IMR-90 (cell line): ENCODE measurements at regions not wholly inside any gene's neighbourhood (a gene's known extent, or its start where the extent isn't known, plus 50 kb on each side); places are given as distances from the start of the nearest gene placed in this dataset.

Experiments
- ATAC-seq: fragments of 200-7000 bp; cut with Tn5 transposase; 2 replicates; pipeline ENCODE4 v1.9.1; 2020; ENCODE audit warnings: low read depth, mild to moderate bottlenecking, moderate library complexity
- BruUV-seq: library from RNA; stranded (reverse); fragments of 400-500 nt; replicated peaks from 2 replicates; lab custom pipeline; 2021; lab: Mats Ljungman, UMichigan
- CTCF ChIA-PET: fragments of 300-600 bp; formaldehyde crosslinking; extraction: SDS; loops from one replicate; lab custom pipeline; 2021; ENCODE audit warnings: antibody characterized with exemption; lab: Yijun Ruan, JAX
- POLR2A ChIA-PET: fragments of 300-600 bp; sonication (Branson Sonifier 250); formaldehyde crosslinking; loops from one replicate; lab custom pipeline; 2022; ENCODE audit warnings: antibody characterized with exemption; ENCODE audit not compliant: unreplicated experiment; lab: Charles Lee
- DNase-seq: peaks from one replicate; pipeline ENCODE4 v3.0.0; 2013
- H2AFZ ChIP-seq: replicated peaks from 2 replicates; pipeline ENCODE3; 2013; ENCODE audit warnings: low read length, mild to moderate bottlenecking; ENCODE audit not compliant: poor library complexity
- H2AK5ac ChIP-seq: 2 replicates; pipeline ENCODE4 v1.6.1; 2013; ENCODE audit warnings: low read depth, low read length, inconsistent platforms
- H2AK9ac ChIP-seq: replicated peaks from 2 replicates; pipeline ENCODE3; 2013; ENCODE audit warnings: mild to moderate bottlenecking, low read depth, low read length, moderate library complexity; ENCODE audit not compliant: poor library complexity
- H2BK120ac ChIP-seq: 2 replicates; pipeline ENCODE4 v1.6.1; 2013; ENCODE audit warnings: low read depth, low read length, inconsistent platforms
- H2BK15ac ChIP-seq: 3 replicates; pipeline ENCODE4 v1.6.1; 2013; ENCODE audit warnings: low read depth, low read length, inconsistent platforms
- H2BK20ac ChIP-seq: 2 replicates; pipeline ENCODE4 v1.6.1; 2013; ENCODE audit warnings: low read depth, mild to moderate bottlenecking, inconsistent platforms, low read length, moderate library complexity
- H2BK5ac ChIP-seq: 2 replicates; pipeline ENCODE4 v1.6.1; 2013; ENCODE audit warnings: mild to moderate bottlenecking, low read depth, low read length, inconsistent platforms; ENCODE audit not compliant: poor library complexity, severe bottlenecking
- H3K14ac ChIP-seq: replicated peaks from 2 replicates; pipeline ENCODE4 v1.6.1; 2013; ENCODE audit warnings: low read depth, low read length, inconsistent platforms
- H3K18ac ChIP-seq: 2 replicates; pipeline ENCODE4 v1.6.1; 2013; ENCODE audit warnings: low read depth, low read length, control low read depth
- H3K23ac ChIP-seq: 2 replicates; pipeline ENCODE4 v1.6.1; 2013; ENCODE audit warnings: low read depth, low read length, inconsistent platforms
- H3K27ac ChIP-seq: 2 replicates; pipeline ENCODE4 v1.5.1; 2013; ENCODE audit warnings: mild to moderate bottlenecking, control low read depth, low read length; ENCODE audit not compliant: insufficient read depth
- H3K27me3 ChIP-seq: 2 replicates; pipeline ENCODE4 v1.6.1; 2013; ENCODE audit warnings: low read length; ENCODE audit not compliant: control insufficient read depth, insufficient read depth
- H3K36me3 ChIP-seq: 2 replicates; pipeline ENCODE4 v1.6.1; 2013; ENCODE audit warnings: low read length, mixed read lengths; ENCODE audit not compliant: control insufficient read depth, insufficient read depth
- H3K4ac ChIP-seq: 2 replicates; pipeline ENCODE4 v1.6.1; 2013; ENCODE audit warnings: low read depth, low read length, inconsistent platforms
- H3K4me1 ChIP-seq: 2 replicates; pipeline ENCODE4 v1.6.1; 2013; ENCODE audit warnings: low read length, mixed read lengths; ENCODE audit not compliant: control insufficient read depth, insufficient read depth
- H3K4me2 ChIP-seq: 2 replicates; pipeline ENCODE4 v1.6.1; 2013; ENCODE audit warnings: low read depth, mild to moderate bottlenecking, control low read depth, low read length, moderate library complexity
- H3K4me3 ChIP-seq: 2 replicates; pipeline ENCODE4 v1.5.1; 2013; ENCODE audit warnings: low read depth, mild to moderate bottlenecking, control low read depth, low read length, moderate library complexity; ENCODE audit not compliant: insufficient read depth
- H3K56ac ChIP-seq: 2 replicates; pipeline ENCODE4 v1.6.1; 2013; ENCODE audit warnings: low read length, inconsistent platforms; ENCODE audit not compliant: insufficient read depth; ENCODE audit errors: extremely low read depth
- H3K79me1 ChIP-seq, 2 experiments: 2 replicates each; pipeline ENCODE4 v1.6.1; 2013; ENCODE audit warnings: low read length in 2 of 2, inconsistent platforms in 1 of 2, low read depth in 1 of 2
- H3K9ac ChIP-seq: 2 replicates; pipeline ENCODE4 v1.6.1; 2013; ENCODE audit warnings: low read depth, low read length, control low read depth
- H3K9me1 ChIP-seq: 2 replicates; pipeline ENCODE4 v1.6.1; 2013; ENCODE audit warnings: low read length, inconsistent platforms; ENCODE audit not compliant: insufficient read depth
- H3K9me3 ChIP-seq: 2 replicates; pipeline ENCODE4 v1.6.1; 2013; ENCODE audit warnings: low read length; ENCODE audit not compliant: control insufficient read depth, insufficient read depth
- H4K20me1 ChIP-seq: 2 replicates; pipeline ENCODE4 v1.6.1; 2013; ENCODE audit warnings: low read length, inconsistent platforms; ENCODE audit not compliant: insufficient read depth
- H4K5ac ChIP-seq: 2 replicates; pipeline ENCODE4 v1.6.1; 2013; ENCODE audit warnings: mild to moderate bottlenecking, low read depth, low read length, control low read depth
- H4K8ac ChIP-seq, 2 experiments: 2 replicates each; pipeline ENCODE4 v1.6.1; 2013; ENCODE audit warnings: low read depth in 2 of 2, low read length in 2 of 2, control low read depth in 1 of 2, inconsistent platforms in 1 of 2
- H4K91ac ChIP-seq: 2 replicates; pipeline ENCODE4 v1.6.1; 2013; ENCODE audit warnings: low read depth, low read length, inconsistent platforms; ENCODE audit not compliant: insufficient read depth
- CHD1 ChIP-seq: IDR thresholded peaks from 2 replicates; pipeline ENCODE4 v1.6.1; 2012; ENCODE audit warnings: low read depth, low read length, improper control_type of control experiment
- RFX5 ChIP-seq: IDR thresholded peaks from 2 replicates; pipeline ENCODE4 v1.8.0; 2012; ENCODE audit warnings: low read depth, mild to moderate bottlenecking, low read length, moderate library complexity
- WGBS, 2 experiments: methylation state at CpG; one replicate each; pipeline versions ENCODE4 v1.1.5 to v1.1.7; 2013; ENCODE audit warnings: missing lambda C conversion rate in 2 of 2; ENCODE audit not compliant: insufficient read length in 1 of 2; ENCODE audit errors: extremely low coverage in 2 of 2; 5-methylcytosine and 5-hydroxymethylcytosine counted together
- dilution Hi-C: fragments of 300-500 bp; cut with HindIII; formaldehyde crosslinking; loops from one replicate; pipeline ENCODE4 v1.14.3; 2018; ENCODE audit warnings: low sequenced_read_pairs; ENCODE audit not compliant: unreplicated experiment
- in situ Hi-C: fragments of 300-500 bp; cut with MboI; formaldehyde crosslinking; loops from 3 replicates; pipeline ENCODE4 v1.14.3; 2019; ENCODE audit warnings: low sequenced_read_pairs, inconsistent platforms, mixed read lengths
- intact Hi-C: fragments of 100-400 bp; cut with micrococcal nuclease; formaldehyde crosslinking; loops from 2 replicates; pipeline ENCODE4 v1.10.0; 2022
- TF ChIP-seq, protein P1 (sequence below): fragments of 150-350 bp; IDR thresholded peaks from 2 replicates; pipeline ENCODE4 v1.6.1; 2017; ENCODE audit warnings: mild to moderate bottlenecking, antibody characterized with exemption, low read length, low read depth

- Histone ChIP-seq H3K23ac (no peak overlapping the region), H4K5ac (no peak overlapping the region), H3K27me3 (no peaks in the 10 kb centered on the region), H2AK9ac (no peak overlapping the region), H3K4me3 (no peak overlapping the region), H3K56ac (no peak overlapping the region), H2BK120ac (no peak overlapping the region), H3K4me1 (no peaks in the 10 kb centered on the region), H2AFZ (no peak overlapping the region), H3K9ac (no peak overlapping the region), H3K9me3 (no peaks in the 10 kb centered on the region), H3K4ac (no peak overlapping the region), H3K9me1 (no peaks in the 10 kb centered on the region), H3K27ac (no peak overlapping the region), H2BK5ac (no peak overlapping the region), H3K4me2 (no peak overlapping the region), H4K20me1 (no peaks in the 10 kb centered on the region), H2AK5ac (no peak overlapping the region), H4K8ac (no peak overlapping the region), H2BK20ac (no peak overlapping the region), H3K36me3 (no peaks in the 10 kb centered on the region), H4K91ac (no peak overlapping the region), H3K79me1 (no peaks in the 10 kb centered on the region), H2BK15ac (no peak overlapping the region), H3K14ac (no peak overlapping the region), H3K18ac (no peak overlapping the region)
- ChIA-PET CTCF (interaction anchor here (0.6 to 0.7 kb wide), 2 partner anchors 69 to 211 kb away, joined by 3 read pairs; no protein-coding TSS in a partner anchor), POLR2A (interaction anchor here (0.7 kb wide), 1 partner anchor 106 kb away, joined by 3 read pairs; no protein-coding TSS in a partner anchor)
- WGBS, 2 experiments: no CpG with 5 or more reads among the region's 3 CpGs
- peak; percentile 72 for DNase-seq
- intact Hi-C loops (no loop called here), dilution Hi-C loops (no loop called here), in situ Hi-C loops (no loop called here)
- TF ChIP-seq CHD1 (no peak), RFX5 (no peak)
- TF ChIP-seq, protein P1, sequence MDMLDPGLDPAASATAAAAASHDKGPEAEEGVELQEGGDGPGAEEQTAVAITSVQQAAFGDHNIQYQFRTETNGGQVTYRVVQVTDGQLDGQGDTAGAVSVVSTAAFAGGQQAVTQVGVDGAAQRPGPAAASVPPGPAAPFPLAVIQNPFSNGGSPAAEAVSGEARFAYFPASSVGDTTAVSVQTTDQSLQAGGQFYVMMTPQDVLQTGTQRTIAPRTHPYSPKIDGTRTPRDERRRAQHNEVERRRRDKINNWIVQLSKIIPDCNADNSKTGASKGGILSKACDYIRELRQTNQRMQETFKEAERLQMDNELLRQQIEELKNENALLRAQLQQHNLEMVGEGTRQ: peak; percentile 30; the same call in 1 of the 2 replicates
- peak; percentile 75 for ATAC-seq
- no TSS peak for BruUV-seq
Observed at GRCh38 chr1:103180660-103181059, 72.3 kb upstream of the COL11A1 start.
